ACC112 (cell line): ENCODE measurements at regions not wholly inside any gene's neighbourhood (a gene's known extent, or its start where the extent isn't known, plus 50 kb on each side); places are given as distances from the start of the nearest gene placed in this dataset.
"Not testable (repeated sequence)": the region's sequence is repeated elsewhere in the genome, so short reads cannot be mapped to it uniquely, and the experiment has no call there.

Experiments used
- H2AFZ ChIP-seq: fragments of 200-600 bp; sonication (generic); one replicate; pipeline ENCODE4 v1.6.0; 2017; ENCODE audit warnings: antibody characterized with exemption, low read length; ENCODE audit not compliant: unreplicated experiment
- H3K27ac ChIP-seq: fragments of 200-600 bp; sonication (generic); 2 replicates; pipeline ENCODE4 v1.5.1; 2014; ENCODE audit warnings: low read depth, mild to moderate bottlenecking, antibody characterized with exemption, low read length, moderate library complexity
- H3K27me3 ChIP-seq: fragments of 200-600 bp; sonication (generic); 2 replicates; pipeline ENCODE4 v1.6.1; 2014; ENCODE audit warnings: mild to moderate bottlenecking, antibody characterized with exemption, low read length, moderate library complexity, mixed read lengths; ENCODE audit not compliant: insufficient read depth
- H3K36me3 ChIP-seq: fragments of 200-600 bp; sonication (generic); 2 replicates; pipeline ENCODE4 v1.6.1; 2016; ENCODE audit warnings: mild to moderate bottlenecking, antibody characterized with exemption, low read length, moderate library complexity, mixed read lengths; ENCODE audit not compliant: insufficient read depth
- H3K4me1 ChIP-seq: fragments of 200-600 bp; sonication (generic); one replicate; pipeline ENCODE4 v1.6.1; 2016; ENCODE audit warnings: low read length, mixed read lengths; ENCODE audit not compliant: insufficient read depth, unreplicated experiment, control insufficient read depth
- H3K4me3 ChIP-seq: fragments of 200-600 bp; sonication (generic); 2 replicates; pipeline ENCODE4 v1.5.1; 2014; ENCODE audit warnings: mild to moderate bottlenecking, low read depth, low read length
- H3K79me2 ChIP-seq: fragments of 200-600 bp; sonication (generic); one replicate; pipeline ENCODE4 v1.6.0; 2016; ENCODE audit warnings: low read length; ENCODE audit not compliant: control insufficient read depth, unreplicated experiment, insufficient read depth

DNA sequence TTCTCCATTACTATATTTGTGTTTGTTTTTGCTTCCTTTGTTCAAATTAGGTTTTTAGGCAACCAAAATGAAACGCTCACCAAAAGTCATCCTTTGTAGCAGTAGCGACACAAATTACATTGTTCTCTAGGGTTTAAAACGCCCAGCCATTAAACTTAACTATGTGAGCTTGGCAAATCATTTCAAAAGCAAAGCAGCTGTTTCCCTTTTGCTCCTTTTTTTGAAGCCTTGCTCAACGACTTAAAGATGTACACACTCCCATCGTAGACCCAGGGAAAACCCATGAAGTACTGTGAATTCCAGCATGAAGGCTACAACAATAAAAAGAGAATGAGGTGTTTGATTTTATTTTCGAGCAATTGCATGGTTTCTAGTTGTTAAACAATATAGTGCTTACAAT lies 106.7 kb downstream of the RAP2A start:
- no peaks in the 10 kb centered on the region for H3K36me3 ChIP-seq
- H3K27me3 ChIP-seq, result no peaks in the 10 kb centered on the region
- no peak overlapping the region for H2AFZ ChIP-seq
- no peaks in the 10 kb centered on the region for H3K79me2 ChIP-seq
- no peak overlapping the region for H3K4me3 ChIP-seq
- H3K4me1 ChIP-seq, result peaks cover 3% of the 10 kb centered on the region
- H3K27ac ChIP-seq, result no peak overlapping the region

DNA sequence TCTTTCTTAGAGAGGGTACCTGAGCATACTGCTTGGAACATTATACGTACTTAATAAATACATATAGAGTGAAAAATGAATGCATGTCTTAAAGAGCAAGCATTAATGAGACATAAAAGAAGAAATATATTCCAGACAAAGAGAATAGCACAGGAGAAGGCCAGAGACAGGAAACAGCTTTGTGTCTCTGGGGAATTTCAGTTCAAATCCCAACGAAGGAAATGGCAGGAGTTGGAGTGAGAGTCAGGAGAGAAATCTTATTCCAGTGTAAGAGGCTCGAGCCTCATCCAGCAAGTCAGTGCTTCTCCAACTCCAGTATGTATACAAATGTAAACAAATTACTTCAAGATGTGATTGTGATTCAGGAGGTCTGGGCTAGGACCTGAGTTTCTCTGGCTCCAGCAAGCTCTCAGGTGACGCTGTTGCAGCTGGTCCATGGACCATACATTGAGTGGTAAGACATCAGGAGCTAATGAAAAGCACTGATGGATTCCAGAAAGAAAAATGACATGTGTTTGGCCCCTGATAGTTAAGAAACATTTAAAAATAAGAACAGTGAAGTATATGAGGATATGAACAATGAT lies 108.2 kb downstream of the RAP2A start:
- Histone ChIP-seq H3K36me3 (no peaks in the 10 kb centered on the region), H3K27me3 (no peaks in the 10 kb centered on the region), H3K79me2 (no peaks in the 10 kb centered on the region), H3K27ac (no peak overlapping the region), H3K4me3 (no peak overlapping the region), H3K4me1 (peaks cover 3% of the 10 kb centered on the region), H2AFZ (no peak overlapping the region)

DNA sequence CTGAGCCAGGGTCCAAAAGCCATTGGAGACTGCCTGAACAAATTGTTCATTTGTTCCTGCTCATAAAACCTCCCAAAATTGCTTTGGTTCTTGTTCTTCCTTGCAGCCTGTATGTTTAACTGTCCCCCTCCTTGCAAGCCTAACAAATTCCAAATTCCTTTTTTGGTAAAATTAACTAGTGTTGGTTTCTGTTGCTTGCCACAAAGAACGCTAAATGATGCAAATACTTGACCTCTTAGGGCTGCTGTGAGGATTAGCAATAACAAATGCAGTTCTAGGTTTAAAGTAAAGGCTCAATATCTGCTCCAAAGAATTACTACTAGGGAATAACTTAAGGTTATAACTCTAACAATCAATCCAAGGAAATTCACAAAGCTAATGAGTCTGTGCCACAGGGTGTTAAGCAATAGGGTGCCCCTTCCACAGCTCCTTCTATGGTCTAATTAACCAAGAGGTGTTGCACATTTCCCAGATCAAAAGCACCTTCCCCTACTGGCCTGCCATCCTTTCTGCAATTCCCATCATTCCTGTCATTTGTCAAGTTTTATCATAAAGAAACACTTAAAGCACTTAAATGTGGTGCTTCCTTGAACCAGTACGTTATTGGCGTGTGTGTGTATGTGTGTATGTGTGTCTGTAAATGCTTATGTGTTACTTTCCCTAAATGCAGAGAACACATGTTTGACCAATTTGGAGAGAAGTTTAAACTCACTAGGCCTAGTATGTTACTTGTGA lies 110.2 kb downstream of the RAP2A start:
- Histone ChIP-seq H3K4me1 (peaks cover 3% of the 10 kb centered on the region), H3K79me2 (no peaks in the 10 kb centered on the region), H3K36me3 (no peaks in the 10 kb centered on the region), H2AFZ (no peak overlapping the region), H3K27ac (no peak overlapping the region), H3K27me3 (no peaks in the 10 kb centered on the region), H3K4me3 (no peak overlapping the region)

DNA sequence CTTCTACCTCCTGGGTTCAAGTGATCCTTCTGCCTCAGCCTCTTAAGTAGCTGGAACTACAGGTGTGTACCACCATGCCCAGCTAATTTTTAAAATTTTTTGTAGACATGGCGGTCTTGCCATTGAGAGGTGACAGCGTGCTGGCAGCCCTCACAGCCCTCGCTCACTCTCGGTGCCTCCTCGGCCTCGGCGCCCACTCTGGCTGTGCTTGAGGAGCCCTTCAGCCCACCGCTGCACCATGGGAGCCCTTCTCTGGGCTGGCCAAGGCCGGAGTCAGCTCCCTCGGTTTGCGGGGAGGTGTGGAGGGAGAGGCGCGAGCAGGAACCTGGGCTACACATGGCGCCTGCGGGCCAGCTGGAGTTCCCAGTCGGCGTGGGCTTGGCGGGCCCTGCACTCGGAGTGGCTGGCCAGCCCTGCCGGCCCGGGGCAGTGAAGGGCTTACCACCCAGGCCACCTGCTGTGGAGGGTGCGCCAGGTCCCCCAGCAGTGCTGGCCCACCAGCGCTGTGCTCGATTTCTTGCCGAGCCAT lies 111.1 kb downstream of the RAP2A start:
- H3K4me1 ChIP-seq, H3K27ac ChIP-seq, H2AFZ ChIP-seq, H3K36me3 ChIP-seq, H3K4me3 ChIP-seq, H3K79me2 ChIP-seq, H3K27me3 ChIP-seq: not testable (repeated sequence)

DNA sequence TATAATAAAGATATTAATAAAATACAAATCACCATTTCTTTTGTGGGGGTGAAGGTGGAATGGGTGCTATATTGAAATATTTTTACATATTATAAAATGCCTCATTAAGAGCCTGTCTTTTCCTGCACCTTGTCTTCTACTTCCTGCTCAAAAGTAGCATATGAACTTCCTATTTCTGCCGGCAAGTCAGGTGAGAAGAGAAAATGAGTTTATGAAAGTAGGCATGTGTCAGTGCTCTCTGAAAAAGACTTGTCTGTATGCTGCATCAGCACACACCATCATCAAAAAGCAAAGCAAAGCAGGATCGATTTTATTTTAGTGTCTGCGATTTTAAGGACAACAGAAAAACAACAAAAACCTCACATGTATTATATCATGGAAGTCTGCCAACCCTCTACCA lies 114.2 kb downstream of the RAP2A start:
- Histone ChIP-seq H3K4me1 (no peaks in the 10 kb centered on the region), H3K36me3 (no peaks in the 10 kb centered on the region), H3K27me3 (no peaks in the 10 kb centered on the region), H2AFZ (no peak overlapping the region), H3K27ac (no peak overlapping the region), H3K4me3 (no peak overlapping the region), H3K79me2 (no peaks in the 10 kb centered on the region)

DNA sequence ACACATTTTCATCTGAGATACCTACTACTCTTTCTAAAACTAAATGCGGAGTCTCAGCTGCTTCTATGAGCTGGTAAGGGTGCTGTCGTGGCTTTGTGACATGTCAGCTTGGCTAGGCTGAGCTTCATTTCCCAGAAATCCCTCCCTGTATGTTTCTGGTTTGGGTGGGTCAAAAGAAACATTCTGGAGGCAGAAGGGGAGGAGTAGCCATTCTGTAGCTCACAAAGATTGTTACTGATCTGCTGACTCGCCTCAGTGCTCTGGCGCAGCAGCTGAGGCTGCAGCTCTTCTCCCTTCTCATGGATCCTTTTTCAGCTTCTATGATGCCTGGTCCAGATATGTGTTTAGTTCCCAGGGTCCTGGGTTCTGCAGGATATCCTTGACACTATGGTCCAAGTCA lies 114.7 kb downstream of the RAP2A start:
- Histone ChIP-seq H3K79me2 (no peaks in the 10 kb centered on the region), H3K4me3 (no peak overlapping the region), H3K4me1 (no peaks in the 10 kb centered on the region), H2AFZ (no peak overlapping the region), H3K27me3 (no peaks in the 10 kb centered on the region), H3K27ac (no peak overlapping the region), H3K36me3 (no peaks in the 10 kb centered on the region)

DNA sequence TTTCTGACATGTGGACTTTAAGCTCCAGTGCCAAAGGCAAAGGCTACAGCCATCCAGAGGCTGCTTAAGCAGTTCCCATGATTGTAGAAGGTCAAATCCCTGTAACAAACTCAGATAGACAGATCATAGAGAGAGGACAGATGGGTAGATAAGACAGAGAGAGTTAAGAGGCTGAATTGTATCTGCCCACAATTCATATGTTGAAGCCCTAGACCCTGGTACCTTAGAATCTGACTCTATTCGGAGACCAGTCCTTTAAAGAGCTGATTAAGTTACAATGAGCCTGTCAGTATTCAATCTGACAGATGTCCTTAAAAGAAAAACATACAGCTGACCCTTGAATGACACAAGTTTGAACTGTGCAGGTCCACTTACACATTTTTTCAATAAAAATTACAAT lies 115.2 kb downstream of the RAP2A start:
- Histone ChIP-seq H3K36me3 (no peaks in the 10 kb centered on the region), H3K4me3 (no peak overlapping the region), H3K79me2 (no peaks in the 10 kb centered on the region), H3K4me1 (no peaks in the 10 kb centered on the region), H3K27ac (no peak overlapping the region), H3K27me3 (no peaks in the 10 kb centered on the region), H2AFZ (no peak overlapping the region)

DNA sequence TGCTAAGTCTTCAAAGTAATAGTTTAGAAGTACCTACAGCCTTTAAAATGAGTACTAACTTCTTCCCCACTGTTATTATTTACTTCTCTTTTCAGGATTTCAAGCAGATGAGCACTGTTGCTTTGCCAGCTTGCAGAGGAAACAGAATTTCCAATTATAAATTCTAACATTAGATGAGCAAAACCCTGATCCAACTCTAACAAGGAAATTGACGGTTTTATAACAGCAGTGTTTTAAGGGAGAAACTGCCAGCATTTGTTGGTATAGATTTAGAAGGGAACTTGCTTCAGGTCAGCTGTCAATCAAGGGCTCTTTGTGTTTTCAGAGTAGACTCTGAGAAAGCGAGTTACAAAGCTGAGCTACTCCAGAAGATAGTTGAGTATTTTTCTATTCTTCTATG lies 120.5 kb downstream of the RAP2A start:
- Histone ChIP-seq H3K36me3 (no peaks in the 10 kb centered on the region), H3K27ac (no peak overlapping the region), H3K27me3 (no peaks in the 10 kb centered on the region), H2AFZ (no peak overlapping the region), H3K79me2 (no peaks in the 10 kb centered on the region), H3K4me1 (no peaks in the 10 kb centered on the region), H3K4me3 (no peak overlapping the region)

DNA sequence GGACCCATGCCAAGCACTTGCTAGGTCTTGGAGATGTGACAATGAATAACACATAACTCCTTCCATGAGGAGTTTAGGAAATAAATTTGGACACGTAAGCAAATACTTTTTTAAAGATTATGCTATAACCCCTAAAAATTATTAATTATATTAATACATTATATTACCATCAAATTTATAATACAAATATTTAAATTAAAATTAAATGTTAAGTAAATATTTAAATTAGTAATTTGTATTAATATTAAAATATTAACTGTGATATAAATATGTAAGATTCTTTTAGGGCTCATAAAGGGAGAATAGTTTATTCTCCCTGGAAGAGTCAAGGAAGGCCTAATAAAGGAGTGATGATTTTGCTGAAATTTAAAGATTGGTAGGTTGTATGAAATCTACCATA lies 121.1 kb downstream of the RAP2A start:
- Histone ChIP-seq H3K4me1 (no peaks in the 10 kb centered on the region), H3K27me3 (no peaks in the 10 kb centered on the region), H3K27ac (no peak overlapping the region), H3K36me3 (no peaks in the 10 kb centered on the region), H3K79me2 (no peaks in the 10 kb centered on the region), H2AFZ (no peak overlapping the region), H3K4me3 (no peak overlapping the region)

DNA sequence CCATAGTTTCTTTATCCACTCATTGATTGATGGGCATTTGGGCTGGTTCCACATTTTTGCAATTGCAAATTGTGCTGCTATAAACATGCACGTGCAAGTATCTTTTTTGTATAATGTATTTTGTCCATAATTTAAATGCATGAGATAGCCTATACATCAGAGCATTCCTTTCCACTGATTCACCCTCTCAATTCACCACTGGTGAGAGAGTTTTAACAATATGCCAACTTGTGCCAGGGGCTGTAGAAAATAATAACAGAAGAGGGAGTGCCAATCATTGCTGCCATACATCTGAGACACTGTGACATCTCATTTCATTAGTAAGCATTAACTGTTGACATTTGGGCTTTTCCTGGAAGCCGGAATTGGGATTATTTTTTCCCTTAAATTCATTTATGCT lies 125.1 kb downstream of the RAP2A start:
- no peaks in the 10 kb centered on the region for H3K36me3 ChIP-seq
- no peaks in the 10 kb centered on the region for H3K4me1 ChIP-seq
- no peak overlapping the region for H3K27ac ChIP-seq
- no peak overlapping the region for H2AFZ ChIP-seq
- H3K27me3 ChIP-seq, result no peaks in the 10 kb centered on the region
- H3K4me3 ChIP-seq, result no peak overlapping the region
- H3K79me2 ChIP-seq, result no peaks in the 10 kb centered on the region

DNA sequence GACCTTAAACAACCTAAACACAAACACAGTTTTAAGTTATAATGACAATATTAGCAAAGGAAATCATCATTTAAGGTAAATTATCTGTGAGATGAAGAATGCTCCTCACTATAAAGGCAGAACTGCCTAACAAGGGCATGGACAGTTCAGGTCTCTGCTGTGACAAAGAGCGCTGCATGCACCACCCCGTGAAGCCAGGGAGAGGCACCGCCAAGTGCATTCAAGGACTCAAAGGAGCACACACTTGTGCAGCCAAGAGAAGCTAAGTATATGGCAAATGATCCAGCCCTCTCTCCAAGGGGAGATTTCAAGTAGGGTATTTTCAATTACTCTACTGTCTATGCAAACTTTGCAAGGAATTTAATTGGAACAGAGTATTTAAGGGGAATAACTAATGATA lies 126.0 kb downstream of the RAP2A start:
- H3K4me1 ChIP-seq, result no peaks in the 10 kb centered on the region
- H3K27me3 ChIP-seq, result peaks cover 2% of the 10 kb centered on the region; the same call in 1 of the 2 replicates
- H3K27ac ChIP-seq, result no peak overlapping the region
- no peaks in the 10 kb centered on the region for H3K36me3 ChIP-seq
- no peak overlapping the region for H2AFZ ChIP-seq
- no peaks in the 10 kb centered on the region for H3K79me2 ChIP-seq
- no peak overlapping the region for H3K4me3 ChIP-seq
